NCI-H1930 (cell line): ENCODE measurements at regions not wholly inside any gene's neighbourhood (a gene's known extent, or its start where the extent isn't known, plus 50 kb on each side); places are given as distances from the start of the nearest gene placed in this dataset.
"Not testable (repeated sequence)": the region's sequence is repeated elsewhere in the genome, so short reads cannot be mapped to it uniquely, and the experiment has no call there.

ENCODE experiments used
- DNase-seq, 2 experiments: peaks; one replicate each; lab custom pipeline; 2025; lab: John Stamatoyannopoulos, UW

- no peak for DNase-seq
Observed at GRCh38 chr3:166522017-166522416, 684.8 kb upstream of the BCHE start.

DNA sequence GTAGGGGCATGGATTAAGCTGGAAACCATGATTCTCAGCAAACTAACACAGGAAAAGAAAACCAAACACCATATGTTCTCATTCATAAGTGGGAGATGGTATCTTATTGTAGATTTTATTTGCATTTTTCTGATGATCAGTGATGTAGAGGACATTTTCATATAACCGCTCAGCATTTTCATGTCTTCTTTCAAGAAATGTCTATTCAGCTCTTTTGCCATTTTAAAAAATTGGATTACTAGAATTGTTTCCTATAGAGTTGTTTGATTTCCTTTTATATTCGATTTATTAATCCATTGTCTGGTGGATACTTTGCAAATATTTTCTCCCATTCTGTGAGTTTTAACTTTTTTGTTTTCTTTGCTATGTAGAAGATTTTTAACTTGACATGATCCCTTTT is 682.2 kb upstream of the BCHE start:
- DNase-seq, result no peak

GRCh38 chr3:166518040-166518439 is 680.8 kb upstream of the BCHE start:
- DNase-seq, result no peak

DNA sequence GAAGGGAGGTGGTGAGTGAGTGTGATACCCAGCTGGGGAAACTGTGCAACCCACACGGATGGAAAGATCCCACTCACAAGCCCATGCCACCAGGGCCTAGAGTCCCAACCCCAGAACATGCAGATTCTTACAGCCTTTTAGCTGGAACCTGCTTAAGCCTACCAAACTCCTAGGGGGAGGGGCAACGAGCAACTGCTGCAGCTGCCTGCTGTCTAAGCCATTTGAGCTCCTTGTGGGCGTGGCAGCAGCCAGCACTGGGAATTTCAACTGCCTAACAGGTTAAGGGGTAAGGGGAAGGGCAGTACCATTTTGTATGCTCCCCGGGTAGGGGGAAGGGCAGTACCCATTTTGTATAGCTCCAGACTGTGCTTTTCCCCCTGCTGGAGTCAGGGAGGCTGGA is 673.2 kb upstream of the BCHE start:
- no peak for DNase-seq

DNA sequence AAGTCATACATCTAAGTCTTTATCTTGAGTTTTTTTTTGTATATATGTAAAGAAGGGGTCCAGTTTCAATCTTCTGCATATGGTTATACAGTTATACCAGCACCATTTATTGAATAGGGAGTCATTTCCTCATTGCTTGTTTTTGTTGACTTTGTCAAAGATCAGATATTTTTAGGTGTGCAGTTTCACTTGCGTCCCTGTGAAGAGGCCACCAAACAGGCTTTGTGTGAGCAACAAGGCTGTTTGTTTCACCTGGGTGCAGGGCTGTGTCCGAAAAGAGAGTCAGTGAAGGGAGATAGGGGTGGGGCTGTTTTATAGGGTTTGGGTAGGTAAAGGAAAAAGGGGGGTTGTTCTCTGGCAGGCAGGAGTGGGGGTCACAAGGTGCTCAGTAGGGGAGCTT is 663.2 kb upstream of the BCHE start:
- DNase-seq, result not testable (repeated sequence)

DNA sequence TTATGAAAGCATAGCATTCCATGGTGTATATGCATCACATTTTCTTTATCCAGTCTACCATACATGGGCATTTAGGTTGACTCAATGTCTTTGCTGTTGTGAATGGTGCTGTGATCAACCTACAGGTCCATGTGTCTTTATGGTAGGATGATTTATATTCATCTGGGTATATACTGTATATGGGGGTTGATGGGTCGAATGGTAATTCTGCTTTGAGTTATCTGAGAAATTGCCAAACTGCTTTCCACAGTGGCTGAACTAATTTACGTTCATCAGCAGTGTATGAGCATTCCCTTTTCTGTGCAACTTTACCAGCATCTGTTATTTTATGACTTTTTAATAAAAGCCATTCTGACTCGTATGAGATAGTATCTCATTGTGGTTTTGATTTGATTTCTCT is 662.4 kb upstream of the BCHE start:
- DNase-seq, result no peak

GRCh38 chr3:166498446-166498845 is 661.2 kb upstream of the BCHE start:
- DNase-seq, result no peak

DNA sequence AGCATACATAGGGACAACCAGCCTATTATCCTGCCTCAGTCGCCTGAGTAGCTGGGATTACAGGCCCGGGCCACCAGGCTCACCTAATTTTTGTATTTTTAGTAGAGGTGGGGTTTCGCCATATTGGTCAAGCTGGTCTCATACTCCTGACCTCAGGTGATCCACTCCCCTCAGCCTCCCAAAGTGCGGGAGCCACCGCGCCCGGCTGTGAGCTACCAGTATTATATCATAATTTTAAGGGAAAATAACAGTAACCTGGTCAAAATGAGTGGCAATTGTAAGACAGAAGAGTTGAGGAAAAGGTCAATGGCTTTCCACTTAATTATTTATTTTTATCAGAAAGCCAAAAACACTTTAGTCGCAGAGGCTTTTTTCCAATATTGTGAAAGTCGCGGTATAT is 652.6 kb upstream of the BCHE start:
- no peak for DNase-seq

- no peak for DNase-seq
Observed at GRCh38 chr3:166488977-166489672, 651.9 kb upstream of the BCHE start.

DNA sequence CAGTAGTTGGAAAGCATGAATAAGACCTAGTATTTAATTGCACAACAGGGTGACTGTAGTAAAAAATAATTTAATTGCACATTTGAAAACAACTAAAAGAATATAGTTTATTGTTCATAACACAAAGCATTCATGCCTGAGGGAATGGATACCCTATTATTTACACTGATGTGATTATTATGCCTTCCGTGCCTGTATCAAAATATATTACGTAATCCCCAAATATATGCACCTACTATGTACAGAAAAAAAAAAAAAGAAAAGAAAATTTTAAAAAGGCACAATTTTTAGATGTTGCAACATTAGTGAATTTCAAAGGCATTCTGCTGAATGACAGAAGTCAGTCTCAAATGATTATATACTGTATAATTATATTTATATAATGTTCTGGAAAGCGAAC is 647.2 kb upstream of the BCHE start:
- DNase-seq, result no peak

- DNase-seq, result no peak
Observed at GRCh38 chr3:166481340-166481739, 644.1 kb upstream of the BCHE start.

DNA sequence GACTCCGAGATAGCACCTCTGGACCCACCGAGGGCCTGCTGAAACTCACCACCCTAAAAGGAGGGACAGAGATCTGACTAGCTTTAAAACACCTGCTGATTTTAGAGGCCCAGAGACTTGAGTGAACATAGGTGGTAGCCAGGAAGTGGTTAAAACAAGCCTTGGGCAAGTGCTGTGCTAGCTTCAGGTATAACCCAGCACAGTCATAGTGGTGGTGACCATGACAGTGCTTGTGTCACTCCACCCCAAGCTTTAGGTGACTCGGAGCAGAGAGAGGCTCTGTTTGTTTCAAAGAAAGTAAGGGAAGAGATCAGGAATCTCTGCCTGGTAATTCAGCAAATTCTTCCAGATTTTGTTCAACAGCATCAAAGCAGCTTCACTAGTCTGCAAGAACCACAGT is 641.1 kb upstream of the BCHE start:
- DNase-seq, result no peak

GRCh38 chr3:166473501-166473900 is 636.3 kb upstream of the BCHE start:
- DNase-seq, result no peak

DNA sequence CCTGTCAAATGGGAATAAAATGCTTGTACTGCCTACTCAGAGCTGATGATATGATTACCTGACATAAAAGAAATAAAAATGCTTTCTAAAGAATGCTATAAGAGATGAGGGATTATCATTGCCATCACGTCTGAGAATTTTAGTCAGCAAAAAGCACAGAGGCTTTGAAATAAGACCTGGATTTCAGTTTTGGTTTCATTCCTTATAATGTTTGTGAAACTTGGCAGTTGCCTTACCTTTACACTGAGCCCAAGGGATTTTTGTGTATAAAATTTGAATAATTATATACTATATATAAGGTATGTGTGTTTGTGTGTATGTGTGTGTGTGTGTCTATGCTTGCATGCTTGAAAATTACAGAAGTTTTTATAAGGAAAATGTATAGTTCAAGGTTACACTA is 634.8 kb upstream of the BCHE start:
- no peak for DNase-seq

DNA sequence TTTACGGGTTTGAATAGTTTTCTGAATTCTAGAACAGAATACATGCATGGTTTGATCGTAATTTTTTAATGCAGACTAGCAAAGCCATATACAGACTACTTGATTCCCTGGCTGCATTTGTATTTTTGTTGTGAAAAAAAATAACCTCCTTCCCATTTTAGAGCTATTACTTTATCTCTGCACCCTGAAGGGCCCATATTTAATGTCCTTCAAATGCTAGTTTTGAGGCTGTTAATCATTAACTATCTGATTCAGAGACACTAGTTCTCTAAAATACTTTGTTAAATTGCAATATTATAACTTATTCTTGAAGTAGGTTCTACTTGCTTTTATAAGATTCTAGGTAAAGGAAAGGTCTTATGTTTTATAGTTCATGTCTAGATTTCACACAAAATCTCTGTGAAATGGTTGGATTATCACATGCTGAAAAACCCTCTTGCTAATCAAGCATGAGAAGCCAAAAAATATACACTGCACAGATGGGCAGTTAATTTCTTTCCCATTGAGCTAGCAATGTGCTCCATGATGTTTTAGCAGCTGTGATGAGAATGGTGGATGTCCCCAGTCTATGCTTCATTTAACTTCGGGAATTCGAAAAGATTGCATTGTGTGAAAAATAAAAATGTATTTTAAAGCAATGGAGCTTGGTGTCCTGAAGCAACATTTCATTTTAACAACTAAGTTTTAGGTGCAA is 634.0 kb upstream of the BCHE start:
- DNase-seq, result no peak

DNA sequence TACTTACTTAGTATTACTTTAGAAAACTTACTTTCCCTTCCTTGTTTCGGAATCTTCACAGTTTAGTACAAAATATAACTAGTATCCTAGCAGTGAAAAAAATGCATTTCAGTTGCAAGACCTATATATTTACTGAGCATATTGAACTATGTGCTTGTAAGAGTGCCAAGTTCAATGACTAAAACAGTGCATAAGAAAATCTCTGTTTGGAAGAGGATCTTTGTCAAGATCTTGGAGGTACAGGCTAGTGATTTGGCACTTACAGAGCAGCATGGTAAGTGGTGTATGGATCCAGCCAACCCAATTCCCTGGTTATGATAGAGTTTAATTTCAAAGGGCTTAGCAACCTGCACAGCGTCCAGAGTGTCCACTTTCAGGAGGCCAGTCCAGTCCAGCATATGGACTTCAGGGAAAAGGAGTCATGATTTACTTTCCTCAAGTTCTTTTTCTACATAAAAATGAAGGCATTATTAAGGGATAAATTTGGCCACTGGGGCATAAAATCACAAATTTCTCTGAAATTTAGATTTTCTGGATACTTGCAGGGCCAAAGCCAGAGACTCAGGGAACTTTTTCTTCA is 625.8 kb upstream of the BCHE start:
- no peak for DNase-seq

DNA sequence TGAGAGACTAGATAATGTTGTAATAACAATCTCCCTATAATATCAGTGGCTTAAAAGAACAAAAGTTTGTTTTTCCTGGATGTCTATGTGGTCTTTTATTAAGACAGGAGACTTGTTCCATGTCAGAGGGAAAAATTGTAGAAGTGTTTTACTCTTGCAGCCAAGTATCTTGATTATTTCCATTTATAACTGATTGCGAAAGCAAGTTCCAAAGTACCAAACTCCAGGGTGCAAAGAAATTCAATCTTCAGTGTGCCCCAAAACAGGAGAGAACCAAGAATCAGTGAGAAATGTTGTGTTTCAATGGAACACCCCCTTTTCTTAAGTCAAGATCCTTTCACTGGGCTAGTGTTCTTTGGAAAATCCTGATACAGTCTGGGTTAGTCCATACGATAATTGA is 624.4 kb upstream of the BCHE start:
- no peak for DNase-seq

- no peak for DNase-seq
Observed at GRCh38 chr3:166457382-166457781, 620.2 kb upstream of the BCHE start.

DNA sequence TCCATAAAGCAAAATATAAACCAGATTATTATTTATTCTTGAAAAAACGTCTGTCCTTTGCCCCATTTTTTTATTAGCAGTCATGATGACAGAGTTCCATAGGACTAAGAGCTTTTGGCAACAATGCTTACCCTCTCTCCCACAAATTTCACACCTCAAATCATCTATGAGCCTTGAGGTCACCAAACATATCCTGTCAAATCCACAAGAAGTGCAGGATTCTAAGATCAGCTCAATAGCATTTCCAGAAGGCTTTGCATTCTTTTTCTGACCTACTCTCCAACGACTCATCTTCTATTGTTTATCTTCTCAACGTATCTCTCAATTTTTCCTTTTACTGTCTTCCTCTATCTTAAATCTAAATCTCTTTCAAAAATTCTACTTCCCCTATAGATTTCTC is 619.1 kb upstream of the BCHE start:
- no peak for DNase-seq

DNA sequence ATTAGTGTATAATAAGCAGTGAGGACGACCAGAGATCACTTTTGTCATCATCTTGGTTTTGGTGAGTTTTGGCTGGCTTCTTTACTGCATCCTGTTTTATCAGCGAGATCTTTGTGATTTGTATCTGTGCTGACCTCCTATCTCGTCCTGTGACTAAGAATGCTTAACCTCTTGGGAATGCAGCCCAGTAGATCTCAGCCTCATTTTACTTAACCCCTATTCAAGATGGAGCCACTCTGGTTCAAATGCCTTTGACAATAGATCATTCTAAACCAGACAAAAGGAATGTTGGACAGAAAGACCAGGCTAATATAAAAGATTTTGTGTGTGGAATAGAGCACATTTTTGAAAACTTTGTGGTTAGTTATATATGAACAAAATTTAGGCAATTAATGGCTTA is 618.5 kb upstream of the BCHE start:
- no peak for DNase-seq

DNA sequence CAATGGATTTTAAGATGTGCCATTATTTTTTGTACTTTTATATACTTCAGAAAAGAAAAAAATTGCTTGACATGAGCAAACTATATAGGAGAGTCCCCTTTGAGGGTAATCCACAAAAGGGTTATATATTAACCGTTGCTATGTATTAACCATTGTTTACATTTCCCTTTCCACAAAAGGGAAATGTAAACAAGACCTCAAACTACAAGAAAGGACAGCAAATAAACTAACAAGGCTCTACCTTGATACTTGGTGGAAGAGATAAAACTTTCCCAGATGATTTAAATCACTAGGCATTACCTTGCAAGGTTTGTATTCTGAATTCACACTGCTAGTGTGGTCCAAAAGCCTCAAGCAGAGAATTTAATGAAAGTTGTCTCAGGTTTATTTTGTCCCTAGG is 616.3 kb upstream of the BCHE start:
- no peak for DNase-seq

GRCh38 chr3:166451997-166452396 is 614.8 kb upstream of the BCHE start:
- no peak for DNase-seq

DNA sequence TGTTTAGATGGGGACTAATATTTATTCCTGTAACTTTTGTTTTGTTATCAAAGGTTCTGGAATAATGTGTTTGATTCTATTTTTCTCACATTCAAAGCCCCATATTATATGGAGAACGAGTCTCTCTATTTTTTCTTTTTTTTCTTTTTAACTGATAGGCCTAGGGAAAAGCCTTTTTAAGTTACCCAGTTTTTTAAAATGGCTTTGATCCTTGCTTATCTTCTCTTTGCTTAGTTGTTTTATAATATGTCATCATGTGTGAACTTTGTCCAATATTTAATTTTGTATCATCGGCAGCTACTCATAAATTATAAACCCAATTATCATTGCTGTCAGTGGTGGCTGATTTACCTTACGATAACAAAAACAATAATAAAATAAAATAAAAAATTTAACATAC is 610.3 kb upstream of the BCHE start:
- DNase-seq, result no peak

DNA sequence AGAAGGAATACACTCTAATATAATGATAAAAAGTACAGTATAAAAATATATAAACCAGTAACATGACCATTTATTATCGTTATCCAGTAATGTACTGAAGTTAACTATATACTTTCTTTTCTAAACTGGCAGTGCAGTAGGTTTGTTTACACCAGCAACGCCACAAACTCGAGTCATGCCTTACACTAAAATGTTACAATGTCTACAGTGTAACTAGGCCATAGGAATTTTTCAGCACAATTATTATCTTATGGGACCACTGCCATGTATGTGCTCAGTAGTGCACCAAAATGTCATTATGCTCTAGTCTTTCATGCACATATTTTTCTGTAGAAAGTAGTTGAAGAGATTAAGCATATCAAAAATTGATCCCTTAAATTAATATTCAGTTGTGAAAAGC is 609.8 kb upstream of the BCHE start:
- DNase-seq, result no peak
